WTC11 (cell line): ENCODE measurements at regions not wholly inside any gene's neighbourhood (a gene's known extent, or its start where the extent isn't known, plus 50 kb on each side); places are given as distances from the start of the nearest gene placed in this dataset.

ENCODE experiments used
- ATAC-seq: fragments of 200-7000 bp; cut with Tn5 transposase; 2 replicates; pipeline ENCODE4 v1.10.0; 2021; ENCODE audit warnings: mild to moderate bottlenecking, moderate library complexity
- CTCF ChIA-PET: fragments of 300-600 bp; sonication (Branson Sonifier 250); formaldehyde crosslinking; loops from one replicate; lab custom pipeline; 2021; ENCODE audit warnings: antibody characterized with exemption; lab: Charles Lee
- POLR2A ChIA-PET: fragments of 350-600 bp; sonication (Branson Sonifier 250); formaldehyde crosslinking; loops from one replicate; lab custom pipeline; 2021; ENCODE audit warnings: antibody characterized with exemption; lab: Charles Lee
- DNase-seq: peaks from one replicate; pipeline ENCODE4 v3.0.0; 2021; ENCODE audit warnings: low spot score
- H3K27ac Mint-ChIP-seq: 2 replicates; pipeline ENCODE4 v1.8.0; 2021; ENCODE audit warnings: mixed read lengths
- H3K27me3 Mint-ChIP-seq: 2 replicates; pipeline ENCODE4 v1.8.0; 2021; ENCODE audit warnings: low read depth, mild to moderate bottlenecking, moderate library complexity, mixed read lengths
- H3K36me3 Mint-ChIP-seq: 2 replicates; pipeline ENCODE4 v1.8.0; 2021; ENCODE audit warnings: mixed read lengths
- H3K4me1 Mint-ChIP-seq: 2 replicates; pipeline ENCODE4 v1.8.0; 2022; ENCODE audit warnings: mixed read lengths
- H3K4me3 Mint-ChIP-seq: 2 replicates; pipeline ENCODE4 v1.8.0; 2021; ENCODE audit warnings: mild to moderate bottlenecking, moderate library complexity, mixed read lengths
- H3K9me3 Mint-ChIP-seq: 2 replicates; pipeline ENCODE4 v1.8.0; 2021; ENCODE audit warnings: mixed read lengths
- CBFB ChIP-seq: sonication (generic); formaldehyde crosslinking; IDR thresholded peaks from 2 replicates; pipeline ENCODE4 v1.8.1; 2022; ENCODE audit warnings: mild to moderate bottlenecking, low read depth, missing genetic modification reagents
- GABPB1 ChIP-seq: sonication (generic); formaldehyde crosslinking; IDR thresholded peaks from 2 replicates; pipeline ENCODE4 v1.8.1; 2023; ENCODE audit warnings: mild to moderate bottlenecking, missing genetic modification reagents
- JUN ChIP-seq: sonication (generic); formaldehyde crosslinking; IDR thresholded peaks from 2 replicates; pipeline ENCODE4 v1.8.0; 2023; ENCODE audit warnings: mild to moderate bottlenecking, missing genetic modification reagents
- MYBL2 ChIP-seq: sonication (generic); formaldehyde crosslinking; IDR thresholded peaks from 2 replicates; pipeline ENCODE4 v1.8.1; 2023; ENCODE audit warnings: mild to moderate bottlenecking, moderate library complexity, missing genetic modification reagents
- NR2C2 ChIP-seq: sonication (generic); formaldehyde crosslinking; IDR thresholded peaks from 2 replicates; pipeline ENCODE4 v1.8.0; 2022; ENCODE audit warnings: mild to moderate bottlenecking, missing genetic modification reagents
- NR3C1 ChIP-seq: sonication (generic); formaldehyde crosslinking; conservative IDR thresholded peaks from 2 replicates; pipeline ENCODE4 v1.8.1; 2023; ENCODE audit warnings: low read depth, mild to moderate bottlenecking, missing genetic modification reagents
- SOX15 ChIP-seq: fragments of 250-450 bp; sonication (Bioruptor Pico); IDR thresholded peaks from 2 replicates; pipeline ENCODE4 v1.9.0; 2021; ENCODE audit warnings: mild to moderate bottlenecking
- TF ChIP-seq, protein P1 (sequence below): sonication (generic); formaldehyde crosslinking; conservative IDR thresholded peaks from 2 replicates; pipeline ENCODE4 v1.8.1; 2022; ENCODE audit warnings: mild to moderate bottlenecking, missing genetic modification reagents
- TF ChIP-seq, protein P2 (sequence below): sonication (generic); formaldehyde crosslinking; IDR thresholded peaks from 2 replicates; pipeline ENCODE4 v1.8.0; 2022; ENCODE audit warnings: missing genetic modification reagents
- TF ChIP-seq, protein P3 (sequence below): fragments of 250-450 bp; sonication (Bioruptor Pico); IDR thresholded peaks from 2 replicates; pipeline ENCODE4 v1.9.0; 2021; ENCODE audit warnings: mild to moderate bottlenecking
- TF ChIP-seq, protein P4 (sequence below): sonication (generic); formaldehyde crosslinking; IDR thresholded peaks from 2 replicates; pipeline ENCODE4 v1.8.0; 2022; ENCODE audit warnings: mild to moderate bottlenecking, missing genetic modification reagents
- TF ChIP-seq, protein P5 (sequence below): fragments of 200-600 bp; IDR thresholded peaks from 2 replicates; pipeline ENCODE4 v1.8.0; 2022; ENCODE audit warnings: antibody characterized with exemption

DNA sequence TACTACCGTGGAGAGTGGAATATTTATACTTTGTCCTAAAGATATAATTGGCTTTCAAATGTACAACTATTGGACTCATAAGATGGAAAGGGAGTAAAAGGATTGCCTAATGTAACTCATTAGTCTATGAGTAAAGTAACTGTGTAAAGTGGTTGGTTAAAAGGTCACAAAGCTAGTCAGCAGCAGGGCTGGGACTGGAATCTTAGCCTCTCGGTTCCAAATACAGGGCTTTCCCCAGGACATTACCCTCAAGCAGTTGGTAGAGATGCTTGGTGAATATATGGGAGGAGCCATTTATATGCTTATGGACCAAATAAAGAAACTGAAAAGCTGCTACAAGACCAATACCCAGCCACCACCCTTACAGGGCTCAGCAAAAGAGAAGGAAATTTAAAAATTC lies 283.7 kb downstream of the HLX start (continued):
- TF ChIP-seq CBFB (CRISPR knock-in tag): no peak

DNA sequence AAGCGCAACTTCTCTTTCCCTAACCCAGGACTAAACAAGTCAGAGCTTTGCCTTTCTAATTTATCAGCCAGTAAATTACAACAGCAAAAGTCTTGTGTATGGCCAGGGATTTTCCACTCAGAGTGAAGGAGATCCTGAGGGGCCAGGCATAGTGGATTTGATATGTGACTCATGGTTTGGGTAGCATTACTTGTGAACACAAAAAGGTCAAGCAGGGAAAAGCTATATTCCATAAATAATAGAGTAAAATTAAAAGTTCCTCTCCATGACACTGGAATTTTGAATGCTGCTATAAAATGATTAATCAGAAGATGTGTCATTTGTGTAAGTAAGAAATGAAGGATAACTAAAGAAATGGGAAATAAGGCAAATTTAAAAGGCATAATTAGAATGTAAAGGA lies 284.8 kb downstream of the HLX start:
- H3K9me3 Mint-ChIP-seq: peaks cover 7% of the 10 kb centered on the region
- CTCF ChIA-PET: no interaction called here
- no peak for ATAC-seq
- H3K27ac Mint-ChIP-seq: no peak overlapping the region
- H3K4me3 Mint-ChIP-seq: no peak overlapping the region
- peaks cover 49% of the 10 kb centered on the region for H3K4me1 Mint-ChIP-seq
- POLR2A ChIA-PET: no interaction called here
- TF ChIP-seq, protein P1, sequence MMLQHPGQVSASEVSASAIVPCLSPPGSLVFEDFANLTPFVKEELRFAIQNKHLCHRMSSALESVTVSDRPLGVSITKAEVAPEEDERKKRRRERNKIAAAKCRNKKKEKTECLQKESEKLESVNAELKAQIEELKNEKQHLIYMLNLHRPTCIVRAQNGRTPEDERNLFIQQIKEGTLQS: no peak
- TF ChIP-seq NR3C1 (CRISPR knock-in tag): no peak
- TF ChIP-seq JUN (CRISPR knock-in tag): no peak
- TF ChIP-seq, protein P2, sequence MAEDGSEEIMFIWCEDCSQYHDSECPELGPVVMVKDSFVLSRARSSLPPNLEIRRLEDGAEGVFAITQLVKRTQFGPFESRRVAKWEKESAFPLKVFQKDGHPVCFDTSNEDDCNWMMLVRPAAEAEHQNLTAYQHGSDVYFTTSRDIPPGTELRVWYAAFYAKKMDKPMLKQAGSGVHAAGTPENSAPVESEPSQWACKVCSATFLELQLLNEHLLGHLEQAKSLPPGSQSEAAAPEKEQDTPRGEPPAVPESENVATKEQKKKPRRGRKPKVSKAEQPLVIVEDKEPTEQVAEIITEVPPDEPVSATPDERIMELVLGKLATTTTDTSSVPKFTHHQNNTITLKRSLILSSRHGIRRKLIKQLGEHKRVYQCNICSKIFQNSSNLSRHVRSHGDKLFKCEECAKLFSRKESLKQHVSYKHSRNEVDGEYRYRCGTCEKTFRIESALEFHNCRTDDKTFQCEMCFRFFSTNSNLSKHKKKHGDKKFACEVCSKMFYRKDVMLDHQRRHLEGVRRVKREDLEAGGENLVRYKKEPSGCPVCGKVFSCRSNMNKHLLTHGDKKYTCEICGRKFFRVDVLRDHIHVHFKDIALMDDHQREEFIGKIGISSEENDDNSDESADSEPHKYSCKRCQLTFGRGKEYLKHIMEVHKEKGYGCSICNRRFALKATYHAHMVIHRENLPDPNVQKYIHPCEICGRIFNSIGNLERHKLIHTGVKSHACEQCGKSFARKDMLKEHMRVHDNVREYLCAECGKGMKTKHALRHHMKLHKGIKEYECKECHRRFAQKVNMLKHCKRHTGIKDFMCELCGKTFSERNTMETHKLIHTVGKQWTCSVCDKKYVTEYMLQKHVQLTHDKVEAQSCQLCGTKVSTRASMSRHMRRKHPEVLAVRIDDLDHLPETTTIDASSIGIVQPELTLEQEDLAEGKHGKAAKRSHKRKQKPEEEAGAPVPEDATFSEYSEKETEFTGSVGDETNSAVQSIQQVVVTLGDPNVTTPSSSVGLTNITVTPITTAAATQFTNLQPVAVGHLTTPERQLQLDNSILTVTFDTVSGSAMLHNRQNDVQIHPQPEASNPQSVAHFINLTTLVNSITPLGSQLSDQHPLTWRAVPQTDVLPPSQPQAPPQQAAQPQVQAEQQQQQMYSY: no peak
- TF ChIP-seq, protein P3, sequence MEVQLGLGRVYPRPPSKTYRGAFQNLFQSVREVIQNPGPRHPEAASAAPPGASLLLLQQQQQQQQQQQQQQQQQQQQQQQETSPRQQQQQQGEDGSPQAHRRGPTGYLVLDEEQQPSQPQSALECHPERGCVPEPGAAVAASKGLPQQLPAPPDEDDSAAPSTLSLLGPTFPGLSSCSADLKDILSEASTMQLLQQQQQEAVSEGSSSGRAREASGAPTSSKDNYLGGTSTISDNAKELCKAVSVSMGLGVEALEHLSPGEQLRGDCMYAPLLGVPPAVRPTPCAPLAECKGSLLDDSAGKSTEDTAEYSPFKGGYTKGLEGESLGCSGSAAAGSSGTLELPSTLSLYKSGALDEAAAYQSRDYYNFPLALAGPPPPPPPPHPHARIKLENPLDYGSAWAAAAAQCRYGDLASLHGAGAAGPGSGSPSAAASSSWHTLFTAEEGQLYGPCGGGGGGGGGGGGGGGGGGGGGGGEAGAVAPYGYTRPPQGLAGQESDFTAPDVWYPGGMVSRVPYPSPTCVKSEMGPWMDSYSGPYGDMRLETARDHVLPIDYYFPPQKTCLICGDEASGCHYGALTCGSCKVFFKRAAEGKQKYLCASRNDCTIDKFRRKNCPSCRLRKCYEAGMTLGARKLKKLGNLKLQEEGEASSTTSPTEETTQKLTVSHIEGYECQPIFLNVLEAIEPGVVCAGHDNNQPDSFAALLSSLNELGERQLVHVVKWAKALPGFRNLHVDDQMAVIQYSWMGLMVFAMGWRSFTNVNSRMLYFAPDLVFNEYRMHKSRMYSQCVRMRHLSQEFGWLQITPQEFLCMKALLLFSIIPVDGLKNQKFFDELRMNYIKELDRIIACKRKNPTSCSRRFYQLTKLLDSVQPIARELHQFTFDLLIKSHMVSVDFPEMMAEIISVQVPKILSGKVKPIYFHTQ (CRISPR knock-in tag): no peak
- no peak for TF ChIP-seq NR2C2
- no peak for DNase-seq
- H3K27me3 Mint-ChIP-seq: peaks cover 4% of the 10 kb centered on the region; the same call in 1 of the 2 replicates
- no peaks in the 10 kb centered on the region for H3K36me3 Mint-ChIP-seq

DNA sequence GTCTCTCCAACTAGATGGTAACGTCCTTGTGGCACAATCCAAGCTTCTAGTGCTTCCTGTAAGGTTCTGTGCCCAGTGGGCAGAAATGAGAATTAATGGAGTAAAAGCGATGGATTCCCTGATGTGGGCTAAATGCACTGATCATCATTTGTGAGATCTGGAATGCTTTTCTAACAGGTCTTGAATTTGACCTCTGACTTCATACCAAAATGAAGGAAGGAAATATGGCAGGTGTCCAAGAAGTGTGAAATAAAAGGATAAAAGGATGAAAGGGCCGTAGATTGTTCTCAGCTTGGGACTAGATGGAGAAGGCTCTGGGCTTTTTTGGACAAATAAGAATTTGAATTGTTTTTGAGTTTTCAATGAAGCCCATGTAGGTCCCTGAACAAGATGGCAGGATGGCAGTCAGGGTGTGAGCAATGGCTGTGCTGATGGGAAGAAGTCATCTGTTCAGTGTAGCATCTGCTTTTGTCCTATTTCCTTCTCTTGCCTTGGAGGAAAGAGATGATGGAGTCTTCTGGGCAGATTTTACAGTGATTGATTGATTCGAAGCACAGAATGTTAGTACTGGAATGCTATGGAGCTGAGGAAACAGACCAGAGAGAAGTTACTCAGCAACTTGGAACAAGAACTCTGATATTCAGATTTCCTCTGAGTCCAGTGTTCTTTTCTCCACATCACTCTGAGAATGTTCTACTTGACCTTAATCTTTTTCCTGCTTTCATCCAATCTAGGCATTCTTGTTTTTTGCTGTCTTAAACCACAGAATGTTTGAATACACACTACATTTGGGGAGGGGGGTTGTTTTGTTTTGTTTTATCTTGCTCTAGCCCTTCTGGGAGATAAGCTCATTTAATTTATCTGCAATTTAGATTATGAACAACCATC lies 286.0 kb downstream of the HLX start:
- Mint-ChIP-seq H3K4me1 (peaks cover 60% of the 10 kb centered on the region), H3K36me3 (peaks cover 2% of the 10 kb centered on the region; the same call in 1 of the 2 replicates), H3K27me3 (peaks cover 4% of the 10 kb centered on the region; the same call in 1 of the 2 replicates), H3K4me3 (no peak overlapping the region), H3K9me3 (peaks cover 7% of the 10 kb centered on the region), H3K27ac (no peak overlapping the region)
- ATAC-seq (no peak), DNase-seq (no peak)
- TF ChIP-seq MYBL2 (CRISPR knock-in tag) (no peak), SOX15 (CRISPR knock-in tag) (no peak), GABPB1 (CRISPR knock-in tag) (no peak)
- TF ChIP-seq, protein P4, sequence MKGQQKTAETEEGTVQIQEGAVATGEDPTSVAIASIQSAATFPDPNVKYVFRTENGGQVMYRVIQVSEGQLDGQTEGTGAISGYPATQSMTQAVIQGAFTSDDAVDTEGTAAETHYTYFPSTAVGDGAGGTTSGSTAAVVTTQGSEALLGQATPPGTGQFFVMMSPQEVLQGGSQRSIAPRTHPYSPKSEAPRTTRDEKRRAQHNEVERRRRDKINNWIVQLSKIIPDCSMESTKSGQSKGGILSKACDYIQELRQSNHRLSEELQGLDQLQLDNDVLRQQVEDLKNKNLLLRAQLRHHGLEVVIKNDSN (CRISPR knock-in tag): no peak
- TF ChIP-seq, protein P5, sequence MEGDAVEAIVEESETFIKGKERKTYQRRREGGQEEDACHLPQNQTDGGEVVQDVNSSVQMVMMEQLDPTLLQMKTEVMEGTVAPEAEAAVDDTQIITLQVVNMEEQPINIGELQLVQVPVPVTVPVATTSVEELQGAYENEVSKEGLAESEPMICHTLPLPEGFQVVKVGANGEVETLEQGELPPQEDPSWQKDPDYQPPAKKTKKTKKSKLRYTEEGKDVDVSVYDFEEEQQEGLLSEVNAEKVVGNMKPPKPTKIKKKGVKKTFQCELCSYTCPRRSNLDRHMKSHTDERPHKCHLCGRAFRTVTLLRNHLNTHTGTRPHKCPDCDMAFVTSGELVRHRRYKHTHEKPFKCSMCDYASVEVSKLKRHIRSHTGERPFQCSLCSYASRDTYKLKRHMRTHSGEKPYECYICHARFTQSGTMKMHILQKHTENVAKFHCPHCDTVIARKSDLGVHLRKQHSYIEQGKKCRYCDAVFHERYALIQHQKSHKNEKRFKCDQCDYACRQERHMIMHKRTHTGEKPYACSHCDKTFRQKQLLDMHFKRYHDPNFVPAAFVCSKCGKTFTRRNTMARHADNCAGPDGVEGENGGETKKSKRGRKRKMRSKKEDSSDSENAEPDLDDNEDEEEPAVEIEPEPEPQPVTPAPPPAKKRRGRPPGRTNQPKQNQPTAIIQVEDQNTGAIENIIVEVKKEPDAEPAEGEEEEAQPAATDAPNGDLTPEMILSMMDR: no peak
- TF ChIP-seq, protein P3 (CRISPR knock-in tag): no peak
- ChIA-PET POLR2A (no interaction called here), CTCF (no interaction called here)
